NCI-H748 (cell line): ENCODE measurements at regions not wholly inside any gene's neighbourhood (a gene's known extent, or its start where the extent isn't known, plus 50 kb on each side); places are given as distances from the start of the nearest gene placed in this dataset.
"Not testable (repeated sequence)": the region's sequence is repeated elsewhere in the genome, so short reads cannot be mapped to it uniquely, and the experiment has no call there.

Source experiments
- DNase-seq: peaks from one replicate; lab custom pipeline; 2025; ENCODE audit not compliant: unreplicated experiment; lab: John Stamatoyannopoulos, UW

GRCh38 chr18:15164446-15164845 is 416.5 kb downstream of the ANKRD30B start:
- DNase-seq = not testable (repeated sequence)

- DNase-seq = peak; percentile 38
Observed at GRCh38 chr18:15165048-15165447, 417.1 kb downstream of the ANKRD30B start.

- DNase-seq = not testable (repeated sequence)
Observed at GRCh38 chr18:15193028-15193427, 445.1 kb downstream of the ANKRD30B start.

GRCh38 chr18:15193813-15194212 is 445.8 kb downstream of the ANKRD30B start:
- DNase-seq = not testable (repeated sequence)

- peak; percentile 65 for DNase-seq
Observed at GRCh38 chr18:15197338-15198115, 449.6 kb downstream of the ANKRD30B start.

- peak; percentile 65 for DNase-seq
Observed at GRCh38 chr18:15198116-15198389, 450.1 kb downstream of the ANKRD30B start.
